Smooth muscle cell (in vitro differentiated cells): ENCODE measurements at regions not wholly inside any gene's neighbourhood (a gene's known extent, or its start where the extent isn't known, plus 50 kb on each side); places are given as distances from the start of the nearest gene placed in this dataset.

Experiments
- DNase-seq: peaks from one replicate; lab custom pipeline; 2025; ENCODE audit not compliant: unreplicated experiment; lab: John Stamatoyannopoulos, UW
- H2AFZ ChIP-seq: fragments of 200-600 bp; sonication (generic); 2 replicates; pipeline ENCODE4 v1.6.0; 2016; ENCODE audit warnings: antibody characterized with exemption, low read depth, mild to moderate bottlenecking
- H3F3A ChIP-seq: fragments of 200-600 bp; sonication (generic); 2 replicates; pipeline ENCODE4 v1.6.0; 2017; ENCODE audit warnings: antibody characterized with exemption, low read depth
- H3K27ac ChIP-seq: fragments of 200-600 bp; sonication (generic); 2 replicates; pipeline ENCODE4 v1.5.1; 2016; ENCODE audit warnings: low read depth, mild to moderate bottlenecking
- H3K27me3 ChIP-seq: fragments of 200-600 bp; sonication (generic); 2 replicates; pipeline ENCODE4 v1.6.1; 2016; ENCODE audit warnings: low read depth, mild to moderate bottlenecking
- H3K36me3 ChIP-seq: fragments of 200-600 bp; sonication (generic); 2 replicates; pipeline ENCODE4 v1.5.1; 2016; ENCODE audit warnings: low read depth
- H3K4me1 ChIP-seq: fragments of 200-600 bp; sonication (generic); 2 replicates; pipeline ENCODE4 v1.5.1; 2016; ENCODE audit warnings: low read depth
- H3K4me2 ChIP-seq: fragments of 200-600 bp; sonication (generic); 2 replicates; pipeline ENCODE4 v1.6.0; 2016; ENCODE audit warnings: mild to moderate bottlenecking
- H3K4me3 ChIP-seq: fragments of 200-600 bp; sonication (generic); 2 replicates; pipeline ENCODE4 v1.5.1; 2016; ENCODE audit warnings: mild to moderate bottlenecking
- H3K79me2 ChIP-seq: fragments of 200-600 bp; sonication (generic); 2 replicates; pipeline ENCODE4 v1.6.0; 2016; ENCODE audit warnings: low read depth, mild to moderate bottlenecking
- H3K9ac ChIP-seq: fragments of 200-600 bp; sonication (generic); 2 replicates; pipeline ENCODE4 v1.6.0; 2016; ENCODE audit warnings: low read depth
- H3K9me3 ChIP-seq: fragments of 200-600 bp; sonication (generic); replicated peaks from 2 replicates; pipeline ENCODE4 v1.5.1; 2016; ENCODE audit warnings: low read depth
- H4K20me1 ChIP-seq: fragments of 200-600 bp; sonication (generic); 2 replicates; pipeline ENCODE4 v1.6.0; 2016; ENCODE audit warnings: low read depth
- CTCF ChIP-seq: fragments of 200-600 bp; sonication (generic); IDR thresholded peaks from 2 replicates; pipeline ENCODE4 v1.5.1; 2017; ENCODE audit warnings: borderline replicate concordance, mild to moderate bottlenecking, antibody characterized with exemption; ENCODE audit not compliant: insufficient read depth, poor library complexity, severe bottlenecking
- WGBS: methylation state at CpG from one replicate; pipeline ENCODE4 v1.1.7; 2016; ENCODE audit warnings: low lambda C conversion rate; 5-methylcytosine and 5-hydroxymethylcytosine counted together

DNA sequence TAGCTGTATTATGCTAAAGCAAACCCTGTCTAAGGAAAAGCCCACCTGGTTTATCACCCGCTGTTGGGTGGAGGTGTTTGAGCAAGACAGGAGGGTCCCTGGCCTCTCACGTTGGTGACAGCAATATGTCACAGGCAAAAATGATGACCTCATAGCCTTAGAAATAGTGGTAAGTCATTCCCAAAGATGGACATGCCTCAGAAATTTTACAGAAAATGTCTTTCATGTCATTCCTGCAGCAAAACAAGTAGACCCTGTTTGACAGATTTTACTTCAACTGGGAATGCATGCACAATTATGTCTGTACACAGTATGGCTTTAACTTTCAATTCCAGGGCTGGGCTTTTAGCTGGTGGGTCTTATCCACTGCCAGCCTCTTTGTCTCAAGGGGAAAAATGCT lies 362.3 kb upstream of the C2CD4B start:
- DNase-seq = no peak
- no peak overlapping the region for H3K27ac ChIP-seq
- H3K27me3 ChIP-seq = no peaks in the 10 kb centered on the region
- peaks cover 12% of the 10 kb centered on the region for H4K20me1 ChIP-seq
- TF ChIP-seq CTCF = no peak
- peaks cover 29% of the 10 kb centered on the region for H3K79me2 ChIP-seq
- H3F3A ChIP-seq = peaks cover 10% of the 10 kb centered on the region
- H3K4me3 ChIP-seq = no peak overlapping the region
- no peak overlapping the region for H2AFZ ChIP-seq
- H3K4me1 ChIP-seq = peaks cover 11% of the 10 kb centered on the region
- 75% methylated on average over 2 of the region's 2 CpGs for WGBS
- no peak overlapping the region for H3K9ac ChIP-seq
- H3K9me3 ChIP-seq = no peaks in the 10 kb centered on the region
- no peak overlapping the region for H3K4me2 ChIP-seq
- H3K36me3 ChIP-seq = no peaks in the 10 kb centered on the region

DNA sequence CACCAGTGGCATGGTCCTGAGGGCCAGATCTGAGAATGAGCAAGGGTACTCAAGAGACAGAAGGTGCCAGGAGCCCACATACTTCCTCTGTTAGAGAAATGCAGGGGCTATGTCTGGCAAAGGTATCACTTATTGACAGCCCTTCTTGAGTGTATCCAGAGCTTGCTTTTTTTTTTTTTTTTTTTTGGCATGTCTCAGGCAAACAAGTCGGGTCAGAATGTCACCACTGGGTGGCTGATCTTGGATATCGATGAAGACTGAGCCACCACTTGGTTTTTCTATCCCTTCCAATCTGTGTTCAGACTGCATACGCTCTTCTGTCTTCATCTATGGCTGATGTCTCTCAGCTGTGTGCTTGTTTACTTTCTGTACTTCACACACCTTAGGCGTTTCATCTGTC lies 363.4 kb upstream of the C2CD4B start:
- no peak for TF ChIP-seq CTCF
- H3K9me3 ChIP-seq = no peaks in the 10 kb centered on the region
- H3K4me1 ChIP-seq = no peaks in the 10 kb centered on the region
- H3K4me2 ChIP-seq = no peak overlapping the region
- H3K27me3 ChIP-seq = no peaks in the 10 kb centered on the region
- no peak overlapping the region for H2AFZ ChIP-seq
- peaks cover 29% of the 10 kb centered on the region for H3K79me2 ChIP-seq
- DNase-seq = no peak
- no peaks in the 10 kb centered on the region for H3F3A ChIP-seq
- WGBS = 74% methylated on average over 4 of the region's 4 CpGs
- H3K9ac ChIP-seq = no peak overlapping the region
- no peaks in the 10 kb centered on the region for H3K36me3 ChIP-seq
- no peak overlapping the region for H3K27ac ChIP-seq
- H4K20me1 ChIP-seq = peaks cover 4% of the 10 kb centered on the region
- H3K4me3 ChIP-seq = no peak overlapping the region

GRCh38 chr15:62532367-62532766 lies 367.3 kb upstream of the C2CD4B start:
- no peak overlapping the region for H3K4me2 ChIP-seq
- no peaks in the 10 kb centered on the region for H3K4me1 ChIP-seq
- H3K27me3 ChIP-seq = no peaks in the 10 kb centered on the region
- H3F3A ChIP-seq = no peaks in the 10 kb centered on the region
- H3K79me2 ChIP-seq = peaks cover 24% of the 10 kb centered on the region
- no peaks in the 10 kb centered on the region for H3K9me3 ChIP-seq
- no peak overlapping the region for H3K27ac ChIP-seq
- H3K4me3 ChIP-seq = no peak overlapping the region
- no peak overlapping the region for H2AFZ ChIP-seq
- no peaks in the 10 kb centered on the region for H4K20me1 ChIP-seq
- H3K36me3 ChIP-seq = no peaks in the 10 kb centered on the region
- DNase-seq = no peak
- 58% methylated on average over 2 of the region's 2 CpGs for WGBS
- no peak for TF ChIP-seq CTCF
- no peak overlapping the region for H3K9ac ChIP-seq

DNA sequence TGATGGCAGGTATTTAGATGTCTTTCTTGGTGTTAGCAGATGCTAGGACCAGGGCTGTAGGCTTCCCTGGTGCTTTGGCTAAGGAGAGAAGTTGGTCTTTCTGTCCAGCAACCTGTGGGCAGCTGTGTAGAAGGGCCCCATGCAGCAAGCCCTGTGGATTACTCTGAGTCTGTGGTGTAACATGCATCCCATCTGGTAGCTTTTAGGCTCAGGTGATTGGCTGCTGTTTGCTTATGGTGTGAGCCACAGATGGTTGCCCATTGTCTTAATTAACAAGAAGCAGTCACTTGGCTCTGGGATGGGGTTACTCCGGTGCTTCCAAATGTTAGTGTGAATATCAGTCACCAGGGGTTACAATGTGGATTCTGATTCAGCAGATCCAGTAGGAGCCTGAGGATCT lies 368.6 kb upstream of the C2CD4B start:
- H3K27me3 ChIP-seq = no peaks in the 10 kb centered on the region
- 97% methylated on average over 1 of the region's 1 CpG for WGBS
- H3K79me2 ChIP-seq = peaks cover 26% of the 10 kb centered on the region

More for the DNA sequence above, 368.6 kb upstream of the C2CD4B start:
- Histone ChIP-seq H3F3A (no peaks in the 10 kb centered on the region), H3K9me3 (no peaks in the 10 kb centered on the region), H3K4me1 (no peaks in the 10 kb centered on the region), H4K20me1 (no peaks in the 10 kb centered on the region), H3K27ac (no peak overlapping the region), H3K4me2 (no peak overlapping the region), H2AFZ (no peak overlapping the region), H3K4me3 (no peak overlapping the region), H3K36me3 (no peaks in the 10 kb centered on the region), H3K9ac (no peak overlapping the region)
- no peak for DNase-seq
- TF ChIP-seq CTCF = no peak
